ENCODE measurements at regions not wholly inside any gene's neighbourhood (a gene's known extent, or its start where the extent isn't known, plus 50 kb on each side); places are given as distances from the start of the nearest gene placed in this dataset.

- DNase-seq (ENCODE audit: low spot score in 2 of 2), result no peak
- Histone ChIP-seq H3K27me3 (no peaks in the 10 kb centered on the region), H3K9me3 (peaks cover 0 to 5% of the 10 kb centered on the region in 2 donors), H3K27ac (no peak overlapping the region), H3K4me1 (no peaks in the 10 kb centered on the region), H3K4me3 (no peak overlapping the region), H3K36me3 (no peaks in the 10 kb centered on the region)
- TF ChIP-seq CTCF (IDR thresholded peaks at IDR 0.05), result no peak
- intact Hi-C loops (cut with DNase I), result no loop called here
These were observed 50.4 kb upstream of the RNF32 start for GRCh38 chr7:156590212-156590611.

GRCh38 chr7:156589808-156590207, 50.8 kb upstream of the RNF32 start:
- Histone ChIP-seq H3K9me3 (peaks cover 0 to 5% of the 10 kb centered on the region in 2 donors), H3K27ac (no peak overlapping the region), H3K4me1 (no peaks in the 10 kb centered on the region), H3K4me3 (no peak overlapping the region), H3K27me3 (no peaks in the 10 kb centered on the region), H3K36me3 (no peaks in the 10 kb centered on the region)
- no peak for DNase-seq (ENCODE audit: low spot score in 2 of 2)
- TF ChIP-seq CTCF (IDR thresholded peaks at IDR 0.05), result no peak
- intact Hi-C loops (cut with DNase I), result no loop called here

GRCh38 chr7:156585926-156586325, 54.6 kb upstream of the RNF32 start:
- DNase-seq (ENCODE audit: low spot score in 2 of 2), result no peak
- Histone ChIP-seq H3K27me3 (no peaks in the 10 kb centered on the region), H3K9me3 (no peaks in the 10 kb centered on the region), H3K27ac (no peak overlapping the region), H3K4me1 (no peaks in the 10 kb centered on the region), H3K36me3 (no peaks in the 10 kb centered on the region), H3K4me3 (no peak overlapping the region)
- TF ChIP-seq CTCF (IDR thresholded peaks at IDR 0.05), result no peak
- intact Hi-C loops (cut with DNase I), result no loop called here

- Histone ChIP-seq H3K4me3 (no peak overlapping the region), H3K27me3 (no peaks in the 10 kb centered on the region), H3K9me3 (no peaks in the 10 kb centered on the region), H3K36me3 (no peaks in the 10 kb centered on the region), H3K27ac (no peak overlapping the region), H3K4me1 (no peaks in the 10 kb centered on the region)
- TF ChIP-seq CTCF (IDR thresholded peaks at IDR 0.05), result no peak
- DNase-seq (ENCODE audit: low spot score in 2 of 2), result no peak
- intact Hi-C loops (cut with DNase I), result no loop called here
These were observed 55.4 kb upstream of the RNF32 start for GRCh38 chr7:156585025-156585648.

- no peak for DNase-seq (ENCODE audit: low spot score in 2 of 2)
- intact Hi-C loops (cut with DNase I), result no loop called here
- no peak overlapping the region for H3K4me3 ChIP-seq
- no peaks in the 10 kb centered on the region for H3K4me1 ChIP-seq
- H3K36me3 ChIP-seq, result no peaks in the 10 kb centered on the region
- TF ChIP-seq CTCF (IDR thresholded peaks at IDR 0.05), result no peak
- H3K27ac ChIP-seq, result no peak overlapping the region
- no peaks in the 10 kb centered on the region for H3K27me3 ChIP-seq
- no peaks in the 10 kb centered on the region for H3K9me3 ChIP-seq
These were observed 57.9 kb upstream of the RNF32 start for GRCh38 chr7:156582591-156583123.

- H3K4me3 ChIP-seq, result no peak overlapping the region
- H3K36me3 ChIP-seq, result no peaks in the 10 kb centered on the region
- no peak for TF ChIP-seq CTCF (IDR thresholded peaks at IDR 0.05)
- H3K4me1 ChIP-seq, result no peaks in the 10 kb centered on the region
- H3K27me3 ChIP-seq, result no peaks in the 10 kb centered on the region
- H3K9me3 ChIP-seq, result no peaks in the 10 kb centered on the region
- DNase-seq (ENCODE audit: low spot score in 2 of 2), result no peak
- intact Hi-C loops (cut with DNase I), result no loop called here
- no peak overlapping the region for H3K27ac ChIP-seq
These were observed 60.5 kb upstream of the RNF32 start for GRCh38 chr7:156580036-156580435.
